ENCODE measurements at regions not wholly inside any gene's neighbourhood (a gene's known extent, or its start where the extent isn't known, plus 50 kb on each side); places are given as distances from the start of the nearest gene placed in this dataset.

DNA sequence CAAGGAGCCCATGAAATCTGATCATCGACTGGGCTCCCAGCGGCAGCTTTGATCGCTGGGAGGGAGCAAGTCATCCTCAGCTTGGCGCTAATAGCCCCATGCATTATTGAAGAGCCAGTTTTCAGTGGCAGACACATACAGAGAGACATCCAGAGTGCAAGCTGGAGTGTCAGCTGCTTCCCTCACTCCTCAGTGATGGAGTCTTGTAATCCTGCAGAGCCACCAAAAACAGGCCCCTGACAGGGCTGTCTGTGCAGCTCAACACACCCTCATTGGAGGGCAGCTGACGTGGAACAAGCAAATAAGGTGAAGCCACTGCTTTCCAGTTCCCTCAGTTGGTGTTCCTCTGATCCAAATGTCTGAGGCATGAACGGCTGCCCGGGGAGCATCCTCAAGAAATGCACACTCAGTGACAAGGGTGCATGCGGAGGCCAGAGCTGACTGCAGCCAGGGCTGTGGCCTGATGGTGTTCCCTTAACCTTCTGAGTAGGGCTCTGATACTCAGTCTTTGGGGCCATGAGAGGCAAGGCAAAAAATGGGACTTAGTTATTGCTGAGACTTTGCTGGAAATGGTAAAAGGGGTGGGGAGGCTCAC, 97.4 kb downstream of the RHOB start:
- TF ChIP-seq, protein P1, sequence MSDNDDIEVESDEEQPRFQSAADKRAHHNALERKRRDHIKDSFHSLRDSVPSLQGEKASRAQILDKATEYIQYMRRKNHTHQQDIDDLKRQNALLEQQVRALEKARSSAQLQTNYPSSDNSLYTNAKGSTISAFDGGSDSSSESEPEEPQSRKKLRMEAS (IDR thresholded peaks at IDR 0.05; ENCODE audit: low read depth, low read length), result no peak
- TF ChIP-seq, protein P2, sequence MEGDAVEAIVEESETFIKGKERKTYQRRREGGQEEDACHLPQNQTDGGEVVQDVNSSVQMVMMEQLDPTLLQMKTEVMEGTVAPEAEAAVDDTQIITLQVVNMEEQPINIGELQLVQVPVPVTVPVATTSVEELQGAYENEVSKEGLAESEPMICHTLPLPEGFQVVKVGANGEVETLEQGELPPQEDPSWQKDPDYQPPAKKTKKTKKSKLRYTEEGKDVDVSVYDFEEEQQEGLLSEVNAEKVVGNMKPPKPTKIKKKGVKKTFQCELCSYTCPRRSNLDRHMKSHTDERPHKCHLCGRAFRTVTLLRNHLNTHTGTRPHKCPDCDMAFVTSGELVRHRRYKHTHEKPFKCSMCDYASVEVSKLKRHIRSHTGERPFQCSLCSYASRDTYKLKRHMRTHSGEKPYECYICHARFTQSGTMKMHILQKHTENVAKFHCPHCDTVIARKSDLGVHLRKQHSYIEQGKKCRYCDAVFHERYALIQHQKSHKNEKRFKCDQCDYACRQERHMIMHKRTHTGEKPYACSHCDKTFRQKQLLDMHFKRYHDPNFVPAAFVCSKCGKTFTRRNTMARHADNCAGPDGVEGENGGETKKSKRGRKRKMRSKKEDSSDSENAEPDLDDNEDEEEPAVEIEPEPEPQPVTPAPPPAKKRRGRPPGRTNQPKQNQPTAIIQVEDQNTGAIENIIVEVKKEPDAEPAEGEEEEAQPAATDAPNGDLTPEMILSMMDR (IDR thresholded peaks at IDR 0.05; ENCODE audit: low read depth, low read length), result no peak
- TF ChIP-seq POLR2A (IDR thresholded peaks at IDR 0.05; ENCODE audit: extremely low read depth, insufficient read length), result no peak
